Tibial artery (tissue), 4 donors: ENCODE measurements at regions not wholly inside any gene's neighbourhood (a gene's known extent, or its start where the extent isn't known, plus 50 kb on each side); places are given as distances from the start of the nearest gene placed in this dataset.
"Not testable (repeated sequence)": the region's sequence is repeated elsewhere in the genome, so short reads cannot be mapped to it uniquely, and the experiment has no call there.

Experiments used
- DNase-seq, 2 donors: peaks; one replicate each; pipeline ENCODE4 v3.0.0-alpha.2; 2019
- H3K27ac ChIP-seq, 2 donors: fragments of 200-600 bp; sonication (generic) in 1 of 2; 1 replicate in 1 of 2; 2 replicates in 1 of 2; pipeline ENCODE4 v1.5.1; 2018 to 2019; ENCODE audit warnings: mild to moderate bottlenecking in 1 of 2
- H3K27me3 ChIP-seq, 2 donors: fragments of 200-600 bp; sonication (generic) in 1 of 2; one replicate each; pipeline versions ENCODE4 v1.5.1 to v1.6.0; 2016 to 2019
- H3K36me3 ChIP-seq, 3 donors: fragments of 200-600 bp; sonication (generic) in 2 of 3; one replicate each; pipeline ENCODE4 v1.5.1; 2016 to 2019; ENCODE audit warnings: mild to moderate bottlenecking in 2 of 3
- H3K4me1 ChIP-seq, 4 donors: fragments of 200-600 bp; sonication (generic) in 2 of 4; 1 replicate in 3 of 4; 2 replicates in 1 of 4; pipeline ENCODE4 v1.5.1; 2016 to 2019
- H3K4me3 ChIP-seq, 2 donors: fragments of 200-600 bp; sonication (generic) in 1 of 2; 1 replicate in 1 of 2; 2 replicates in 1 of 2; pipeline ENCODE4 v1.5.1; 2018 to 2019; ENCODE audit warnings: mild to moderate bottlenecking in 2 of 2
- H3K9me3 ChIP-seq, 3 donors: fragments of 200-600 bp; sonication (generic) in 1 of 3; one replicate each; pipeline ENCODE4 v1.5.1; 2016 to 2019
- CTCF ChIP-seq, 2 experiments: fragments of 200-600 bp in 1 of 2; fragments of 450-650 bp in 1 of 2; IDR thresholded peaks; one replicate each; pipeline ENCODE4 v1.5.1; 2017 to 2019; ENCODE audit warnings: antibody characterized with exemption in 2 of 2, mild to moderate bottlenecking in 1 of 2, moderate library complexity in 1 of 2
- intact Hi-C: fragments of 100-400 bp; cut with DNase I; formaldehyde crosslinking; loops from one replicate; pipeline ENCODE4 v1.15.0; 2023; ENCODE audit warnings: low total_unique reads

- no peak for DNase-seq
- Histone ChIP-seq H3K27me3 (no peaks in the 10 kb centered on the region), H3K36me3 (no peaks in the 10 kb centered on the region), H3K9me3 (no peaks in the 10 kb centered on the region), H3K4me3 (no peak overlapping the region), H3K4me1 (no peaks in the 10 kb centered on the region), H3K27ac (no peak overlapping the region)
- intact Hi-C loops: no loop called here
- TF ChIP-seq CTCF (IDR thresholded peaks at IDR 0.05): no peak
Observed at GRCh38 chr3:164406281-164406680, 672.0 kb downstream of the SI start.

GRCh38 chr3:164401923-164402322 is 676.4 kb downstream of the SI start:
- no peak for DNase-seq
- Histone ChIP-seq H3K4me3 (no peak overlapping the region), H3K4me1 (no peaks in the 10 kb centered on the region), H3K27ac (no peak overlapping the region), H3K27me3 (no peaks in the 10 kb centered on the region), H3K36me3 (no peaks in the 10 kb centered on the region), H3K9me3 (no peaks in the 10 kb centered on the region)
- intact Hi-C loops: no loop called here
- TF ChIP-seq CTCF (IDR thresholded peaks at IDR 0.05): no peak

GRCh38 chr3:164401440-164401839 is 676.9 kb downstream of the SI start:
- intact Hi-C loops, H3K4me3 ChIP-seq, H3K4me1 ChIP-seq, DNase-seq, H3K9me3 ChIP-seq, H3K27ac ChIP-seq, H3K36me3 ChIP-seq, H3K27me3 ChIP-seq: not testable (repeated sequence)

GRCh38 chr3:164397462-164397861 is 680.8 kb downstream of the SI start:
- Histone ChIP-seq H3K36me3 (no peaks in the 10 kb centered on the region), H3K4me3 (no peak overlapping the region), H3K9me3 (no peaks in the 10 kb centered on the region), H3K4me1 (no peaks in the 10 kb centered on the region), H3K27ac (no peak overlapping the region), H3K27me3 (no peaks in the 10 kb centered on the region)
- intact Hi-C loops: no loop called here
- TF ChIP-seq CTCF (IDR thresholded peaks at IDR 0.05): no peak
- DNase-seq: no peak

GRCh38 chr3:164393171-164393570 is 685.1 kb downstream of the SI start:
- DNase-seq: no peak
- intact Hi-C loops: no loop called here
- Histone ChIP-seq H3K4me1 (no peaks in the 10 kb centered on the region), H3K9me3 (no peaks in the 10 kb centered on the region), H3K36me3 (no peaks in the 10 kb centered on the region), H3K27me3 (no peaks in the 10 kb centered on the region), H3K27ac (no peak overlapping the region), H3K4me3 (no peak overlapping the region)
- TF ChIP-seq CTCF (IDR thresholded peaks at IDR 0.05): no peak

GRCh38 chr3:164390046-164390445 is 688.2 kb downstream of the SI start:
- H3K36me3 ChIP-seq: no peaks in the 10 kb centered on the region

More at GRCh38 chr3:164390046-164390445, 688.2 kb downstream of the SI start:
- intact Hi-C loops: no loop called here
- Histone ChIP-seq H3K9me3 (no peaks in the 10 kb centered on the region), H3K4me3 (no peak overlapping the region), H3K27me3 (no peaks in the 10 kb centered on the region), H3K27ac (no peak overlapping the region), H3K4me1 (no peaks in the 10 kb centered on the region)
- TF ChIP-seq CTCF (IDR thresholded peaks at IDR 0.05): no peak
- no peak for DNase-seq
